ENCODE measurements at regions not wholly inside any gene's neighbourhood (a gene's known extent, or its start where the extent isn't known, plus 50 kb on each side); places are given as distances from the start of the nearest gene placed in this dataset.

GRCh38 chr10:2992401-2993198 lies 74.7 kb upstream of the PFKP start:
- TF ChIP-seq FOXA1 (IDR thresholded peaks at IDR 0.05) (no peak), ARNT (IDR thresholded peaks at IDR 0.05) (no peak), PKNOX1 (IDR thresholded peaks at IDR 0.05) (no peak), FOXK2 (IDR thresholded peaks at IDR 0.05) (no peak), FOXM1 (IDR thresholded peaks at IDR 0.05; ENCODE audit: borderline replicate concordance) (no peak)
